Tibial artery (tissue), 4 donors: ENCODE measurements at regions not wholly inside any gene's neighbourhood (a gene's known extent, or its start where the extent isn't known, plus 50 kb on each side); places are given as distances from the start of the nearest gene placed in this dataset.
"Not testable (repeated sequence)": the region's sequence is repeated elsewhere in the genome, so short reads cannot be mapped to it uniquely, and the experiment has no call there.

Source experiments
- DNase-seq, 2 donors: peaks; one replicate each; pipeline ENCODE4 v3.0.0-alpha.2; 2019
- H3K27ac ChIP-seq, 2 donors: fragments of 200-600 bp; sonication (generic) in 1 of 2; 1 replicate in 1 of 2; 2 replicates in 1 of 2; pipeline ENCODE4 v1.5.1; 2018 to 2019; ENCODE audit warnings: mild to moderate bottlenecking in 1 of 2
- H3K27me3 ChIP-seq, 2 donors: fragments of 200-600 bp; sonication (generic) in 1 of 2; one replicate each; pipeline versions ENCODE4 v1.5.1 to v1.6.0; 2016 to 2019
- H3K36me3 ChIP-seq, 3 donors: fragments of 200-600 bp; sonication (generic) in 2 of 3; one replicate each; pipeline ENCODE4 v1.5.1; 2016 to 2019; ENCODE audit warnings: mild to moderate bottlenecking in 2 of 3
- H3K4me1 ChIP-seq, 4 donors: fragments of 200-600 bp; sonication (generic) in 2 of 4; 1 replicate in 3 of 4; 2 replicates in 1 of 4; pipeline ENCODE4 v1.5.1; 2016 to 2019
- H3K4me3 ChIP-seq, 2 donors: fragments of 200-600 bp; sonication (generic) in 1 of 2; 1 replicate in 1 of 2; 2 replicates in 1 of 2; pipeline ENCODE4 v1.5.1; 2018 to 2019; ENCODE audit warnings: mild to moderate bottlenecking in 2 of 2
- H3K9me3 ChIP-seq, 3 donors: fragments of 200-600 bp; sonication (generic) in 1 of 3; one replicate each; pipeline ENCODE4 v1.5.1; 2016 to 2019
- CTCF ChIP-seq, 2 experiments: fragments of 200-600 bp in 1 of 2; fragments of 450-650 bp in 1 of 2; IDR thresholded peaks; one replicate each; pipeline ENCODE4 v1.5.1; 2017 to 2019; ENCODE audit warnings: antibody characterized with exemption in 2 of 2, mild to moderate bottlenecking in 1 of 2, moderate library complexity in 1 of 2
- intact Hi-C: fragments of 100-400 bp; cut with DNase I; formaldehyde crosslinking; loops from one replicate; pipeline ENCODE4 v1.15.0; 2023; ENCODE audit warnings: low total_unique reads

DNA sequence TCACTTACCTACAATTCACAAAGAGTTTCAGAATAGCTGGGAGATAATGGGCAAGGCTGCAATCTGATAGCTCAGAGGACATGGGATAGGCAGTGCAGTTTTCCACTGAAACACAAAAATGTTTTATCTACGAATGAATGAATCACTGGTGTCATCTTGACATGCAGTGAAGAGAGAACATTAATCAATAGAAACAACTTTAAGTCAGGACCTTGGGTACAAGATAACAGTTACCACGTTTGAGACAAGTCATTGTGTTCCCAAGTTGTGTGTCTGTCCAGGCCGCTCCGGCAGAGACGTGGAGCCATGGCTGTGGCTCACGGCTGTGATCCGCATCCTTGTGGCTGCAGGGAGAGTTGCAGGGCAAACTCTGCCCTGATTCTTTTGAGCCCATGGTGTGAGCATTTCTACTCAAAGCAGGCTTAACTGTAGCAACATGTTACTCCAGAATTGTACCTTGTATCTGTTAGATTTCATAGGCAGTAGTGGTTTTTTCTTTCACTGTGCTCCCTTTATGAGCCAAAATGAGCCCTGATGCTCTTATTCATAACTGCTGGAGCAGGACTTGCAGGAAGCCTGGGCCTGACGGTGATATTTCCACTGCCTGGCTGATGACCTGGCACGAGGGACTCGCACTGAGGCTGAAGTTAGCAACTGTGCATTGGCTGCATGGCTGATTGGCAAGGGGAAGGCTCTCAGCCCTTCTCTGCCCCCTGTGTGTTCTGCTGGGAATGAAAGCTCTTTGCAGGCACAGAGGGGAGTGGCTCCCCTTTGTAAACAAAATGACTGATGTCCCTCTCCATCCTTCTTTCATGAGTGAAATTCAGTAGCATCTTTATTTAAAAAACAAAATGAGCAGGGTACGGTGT is 465.2 kb downstream of the AJAP1 start:
- no peak overlapping the region for H3K4me3 ChIP-seq
- H3K36me3 ChIP-seq, result no peaks in the 10 kb centered on the region
- no peaks in the 10 kb centered on the region for H3K4me1 ChIP-seq
- no peaks in the 10 kb centered on the region for H3K9me3 ChIP-seq
- no peak for DNase-seq
- H3K27ac ChIP-seq, result no peak overlapping the region
- no peaks in the 10 kb centered on the region for H3K27me3 ChIP-seq
- no peak for TF ChIP-seq CTCF (IDR thresholded peaks at IDR 0.05)
- intact Hi-C loops, result no loop called here

- H3K9me3 ChIP-seq, H3K36me3 ChIP-seq, H3K27ac ChIP-seq, intact Hi-C loops, H3K4me3 ChIP-seq, H3K4me1 ChIP-seq, H3K27me3 ChIP-seq, DNase-seq: not testable (repeated sequence)
Measured at GRCh38 chr1:5118771-5119170, 464.4 kb downstream of the AJAP1 start.

- H3K9me3 ChIP-seq, H3K36me3 ChIP-seq, DNase-seq, H3K4me1 ChIP-seq, H3K4me3 ChIP-seq, intact Hi-C loops, H3K27me3 ChIP-seq, H3K27ac ChIP-seq: not testable (repeated sequence)
Measured at GRCh38 chr1:5118292-5118691, 463.9 kb downstream of the AJAP1 start.

DNA sequence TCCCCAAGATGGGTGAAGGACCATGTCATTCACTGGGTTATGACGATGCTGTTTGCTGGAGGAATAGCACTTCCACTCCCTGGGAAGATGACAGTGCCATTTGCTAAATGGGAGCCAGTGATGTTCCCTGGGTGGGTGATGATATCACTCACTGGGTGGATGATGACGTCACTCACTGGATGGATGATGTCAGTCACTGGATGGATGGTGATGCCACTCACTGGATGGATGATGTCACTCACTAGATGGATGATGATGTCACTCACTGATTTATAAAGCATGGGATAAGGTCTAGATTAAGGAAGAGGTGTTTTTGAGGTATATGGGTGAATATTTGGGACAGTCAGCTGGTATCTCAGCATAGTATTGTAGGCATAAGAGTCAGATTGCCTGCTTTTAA is 457.2 kb downstream of the AJAP1 start:
- no peak for DNase-seq
- Histone ChIP-seq H3K27ac (no peak overlapping the region), H3K9me3 (no peaks in the 10 kb centered on the region), H3K36me3 (no peaks in the 10 kb centered on the region), H3K4me1 (no peaks in the 10 kb centered on the region), H3K27me3 (no peaks in the 10 kb centered on the region), H3K4me3 (no peak overlapping the region)
- intact Hi-C loops, result no loop called here
- TF ChIP-seq CTCF (IDR thresholded peaks at IDR 0.05), result no peak

DNA sequence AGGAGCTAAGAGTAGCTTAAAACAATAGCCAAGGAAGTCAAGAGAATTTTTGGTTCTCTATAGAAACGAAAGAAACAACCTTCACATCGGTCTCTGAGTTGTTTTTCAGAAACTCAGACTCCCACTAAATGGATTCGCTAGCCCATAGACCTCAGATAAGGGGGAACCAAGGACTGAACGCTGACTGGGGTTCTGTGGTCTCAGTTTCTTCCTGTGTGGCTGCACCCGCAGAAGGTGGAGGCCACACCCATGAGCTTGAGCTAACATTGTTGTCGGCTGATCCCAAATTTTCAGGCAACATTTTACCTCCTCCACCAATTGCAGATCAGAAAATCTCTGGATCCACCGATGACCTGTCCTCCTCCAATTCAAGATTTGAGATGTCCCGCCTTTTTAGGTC is 456.1 kb downstream of the AJAP1 start:
- H3K36me3 ChIP-seq, result no peaks in the 10 kb centered on the region
- H3K4me1 ChIP-seq, result no peaks in the 10 kb centered on the region
- H3K27ac ChIP-seq, result no peak overlapping the region
- TF ChIP-seq CTCF (IDR thresholded peaks at IDR 0.05), result no peak
- no peaks in the 10 kb centered on the region for H3K27me3 ChIP-seq
- H3K4me3 ChIP-seq, result no peak overlapping the region
- intact Hi-C loops, result no loop called here
- DNase-seq, result no peak
- no peaks in the 10 kb centered on the region for H3K9me3 ChIP-seq

- H3K36me3 ChIP-seq, result no peaks in the 10 kb centered on the region
Measured at GRCh38 chr1:5109633-5110032, 455.2 kb downstream of the AJAP1 start.

More at GRCh38 chr1:5109633-5110032, 455.2 kb downstream of the AJAP1 start:
- no peaks in the 10 kb centered on the region for H3K27me3 ChIP-seq
- intact Hi-C loops, result no loop called here
- no peak overlapping the region for H3K27ac ChIP-seq
- TF ChIP-seq CTCF (IDR thresholded peaks at IDR 0.05), result no peak
- H3K4me3 ChIP-seq, result no peak overlapping the region
- no peak for DNase-seq
- H3K9me3 ChIP-seq, result no peaks in the 10 kb centered on the region
- no peaks in the 10 kb centered on the region for H3K4me1 ChIP-seq
